Gastrocnemius medialis (tissue), 4 donors: ENCODE measurements at regions not wholly inside any gene's neighbourhood (a gene's known extent, or its start where the extent isn't known, plus 50 kb on each side); places are given as distances from the start of the nearest gene placed in this dataset.

Source experiments
- ATAC-seq, 2 donors: fragments of 150-250 bp; one replicate each; pipeline ENCODE4 v1.9.1; 2016
- DNase-seq, 2 donors: peaks; one replicate each; pipeline ENCODE4 v3.0.0-alpha.2; 2019
- H3K27ac ChIP-seq, 4 donors: fragments of 200-600 bp; sonication (generic); 1 replicate in 1 of 4; 2 replicates in 3 of 4; pipeline ENCODE4 v1.5.1; 2016 to 2018; ENCODE audit warnings: mild to moderate bottlenecking in 2 of 4, moderate library complexity in 1 of 4
- H3K27me3 ChIP-seq, 3 donors: fragments of 200-600 bp; sonication (generic) in 2 of 3; 1 replicate in 1 of 3; 2 replicates in 2 of 3; pipeline versions ENCODE4 v1.5.1 to v1.6.0; 2016 to 2019; ENCODE audit warnings: mild to moderate bottlenecking in 1 of 3, moderate library complexity in 1 of 3
- H3K36me3 ChIP-seq, 2 donors: fragments of 200-600 bp; sonication (generic) in 1 of 2; one replicate each; pipeline ENCODE4 v1.5.1; 2017 to 2018
- H3K4me1 ChIP-seq, 2 donors: fragments of 200-600 bp; sonication (generic) in 1 of 2; one replicate each; pipeline ENCODE4 v1.5.1; 2016 to 2017; ENCODE audit warnings: mild to moderate bottlenecking in 2 of 2
- H3K4me3 ChIP-seq, 4 donors: fragments of 200-600 bp; sonication (generic) in 3 of 4; 1 replicate in 1 of 4; 2 replicates in 3 of 4; pipeline ENCODE4 v1.5.1; 2016 to 2019; ENCODE audit warnings: mild to moderate bottlenecking in 2 of 4
- H3K9me3 ChIP-seq, 3 donors: fragments of 200-600 bp; sonication (generic) in 2 of 3; 1 replicate in 1 of 3; 2 replicates in 2 of 3; pipeline ENCODE4 v1.5.1; 2016 to 2019
- POLR2A ChIP-seq, 2 donors: fragments of 450-650 bp; IDR thresholded peaks; one replicate each; pipeline ENCODE4 v1.6.1; 2017; ENCODE audit warnings: antibody characterized with exemption in 2 of 2, mild to moderate bottlenecking in 2 of 2, moderate library complexity in 2 of 2
- in situ Hi-C, 4 donors: fragments of 200-750 bp; cut with MboI; loops; one replicate each; pipeline versions ENCODE4 v1.15.0 to v1.8.0; 2017; ENCODE audit warnings: low sequenced_read_pairs in 4 of 4
- intact Hi-C: fragments of 100-400 bp; cut with DNase I; formaldehyde crosslinking; loops from one replicate; pipeline ENCODE4 v1.15.1; 2023; ENCODE audit warnings: low total_unique reads
- TF ChIP-seq, protein P1 (sequence below), 5 experiments: fragments of 450-650 bp in 3 of 5; fragments of 200-600 bp in 2 of 5; sonication (generic) in 2 of 5; IDR thresholded peaks in 4 of 5; conservative IDR thresholded peaks in 1 of 5; 1 replicate in 4 of 5; 2 replicates in 1 of 5; pipeline ENCODE4 v1.5.1; 2016 to 2019; ENCODE audit warnings: antibody characterized with exemption in 5 of 5, mild to moderate bottlenecking in 3 of 5, moderate library complexity in 3 of 5

- H3K27ac ChIP-seq = no peak overlapping the region
- no peaks in the 10 kb centered on the region for H3K9me3 ChIP-seq
- TF ChIP-seq, protein P1, sequence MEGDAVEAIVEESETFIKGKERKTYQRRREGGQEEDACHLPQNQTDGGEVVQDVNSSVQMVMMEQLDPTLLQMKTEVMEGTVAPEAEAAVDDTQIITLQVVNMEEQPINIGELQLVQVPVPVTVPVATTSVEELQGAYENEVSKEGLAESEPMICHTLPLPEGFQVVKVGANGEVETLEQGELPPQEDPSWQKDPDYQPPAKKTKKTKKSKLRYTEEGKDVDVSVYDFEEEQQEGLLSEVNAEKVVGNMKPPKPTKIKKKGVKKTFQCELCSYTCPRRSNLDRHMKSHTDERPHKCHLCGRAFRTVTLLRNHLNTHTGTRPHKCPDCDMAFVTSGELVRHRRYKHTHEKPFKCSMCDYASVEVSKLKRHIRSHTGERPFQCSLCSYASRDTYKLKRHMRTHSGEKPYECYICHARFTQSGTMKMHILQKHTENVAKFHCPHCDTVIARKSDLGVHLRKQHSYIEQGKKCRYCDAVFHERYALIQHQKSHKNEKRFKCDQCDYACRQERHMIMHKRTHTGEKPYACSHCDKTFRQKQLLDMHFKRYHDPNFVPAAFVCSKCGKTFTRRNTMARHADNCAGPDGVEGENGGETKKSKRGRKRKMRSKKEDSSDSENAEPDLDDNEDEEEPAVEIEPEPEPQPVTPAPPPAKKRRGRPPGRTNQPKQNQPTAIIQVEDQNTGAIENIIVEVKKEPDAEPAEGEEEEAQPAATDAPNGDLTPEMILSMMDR (IDR thresholded peaks at IDR 0.05 in 4 of 5, conservative IDR thresholded peaks at IDR 0.05 in 1 of 5) = no peak
- TF ChIP-seq POLR2A (IDR thresholded peaks at IDR 0.05) = no peak
- H3K4me3 ChIP-seq = no peak overlapping the region
- ATAC-seq (no peak), DNase-seq (no peak)
- in situ Hi-C loops (no loop called here), intact Hi-C loops (no loop called here)
- no peaks in the 10 kb centered on the region for H3K27me3 ChIP-seq
- no peaks in the 10 kb centered on the region for H3K36me3 ChIP-seq
- H3K4me1 ChIP-seq = no peaks in the 10 kb centered on the region
These were observed 1020.6 kb downstream of the XPNPEP1 start for GRCh38 chr10:108902619-108903285.

- Histone ChIP-seq H3K9me3 (no peaks in the 10 kb centered on the region), H3K27ac (no peak overlapping the region), H3K4me1 (no peaks in the 10 kb centered on the region), H3K4me3 (no peak overlapping the region), H3K27me3 (no peaks in the 10 kb centered on the region), H3K36me3 (no peaks in the 10 kb centered on the region)
- ATAC-seq = no peak
- intact Hi-C loops (no loop called here), in situ Hi-C loops (no loop called here)
- DNase-seq = no peak
- TF ChIP-seq, protein P1 (IDR thresholded peaks at IDR 0.05 in 4 of 5, conservative IDR thresholded peaks at IDR 0.05 in 1 of 5) = no peak
- TF ChIP-seq POLR2A (IDR thresholded peaks at IDR 0.05) = no peak
These were observed 1021.3 kb downstream of the XPNPEP1 start for GRCh38 chr10:108901781-108902618.

DNA sequence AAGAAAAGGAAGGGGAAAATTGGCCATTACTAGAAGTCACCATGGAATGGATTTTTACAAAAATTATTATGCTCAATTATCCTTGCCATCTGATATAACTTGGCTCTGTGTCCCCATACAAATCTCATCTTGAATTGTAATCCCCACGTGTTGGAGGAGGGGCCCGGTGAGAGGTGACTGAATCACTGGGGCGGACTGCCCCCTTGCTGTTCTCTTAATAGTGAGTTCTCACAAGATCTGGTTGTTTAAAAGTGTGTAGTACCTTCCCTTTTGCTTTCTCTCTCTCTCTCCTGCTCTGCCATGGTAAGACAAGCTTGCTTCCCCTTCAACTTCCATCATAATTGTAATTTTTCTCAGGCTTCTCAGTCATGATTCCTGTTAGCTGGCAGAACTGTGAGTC lies 1023.6 kb downstream of the XPNPEP1 start:
- in situ Hi-C loops (no loop called here), intact Hi-C loops (no loop called here)
- Histone ChIP-seq H3K4me3 (no peak overlapping the region), H3K27ac (no peak overlapping the region), H3K9me3 (no peaks in the 10 kb centered on the region), H3K4me1 (no peaks in the 10 kb centered on the region), H3K36me3 (no peaks in the 10 kb centered on the region), H3K27me3 (no peaks in the 10 kb centered on the region)
- DNase-seq (no peak), ATAC-seq (no peak)
- TF ChIP-seq, protein P1 (IDR thresholded peaks at IDR 0.05 in 4 of 5, conservative IDR thresholded peaks at IDR 0.05 in 1 of 5) = no peak
- no peak for TF ChIP-seq POLR2A (IDR thresholded peaks at IDR 0.05)

DNA sequence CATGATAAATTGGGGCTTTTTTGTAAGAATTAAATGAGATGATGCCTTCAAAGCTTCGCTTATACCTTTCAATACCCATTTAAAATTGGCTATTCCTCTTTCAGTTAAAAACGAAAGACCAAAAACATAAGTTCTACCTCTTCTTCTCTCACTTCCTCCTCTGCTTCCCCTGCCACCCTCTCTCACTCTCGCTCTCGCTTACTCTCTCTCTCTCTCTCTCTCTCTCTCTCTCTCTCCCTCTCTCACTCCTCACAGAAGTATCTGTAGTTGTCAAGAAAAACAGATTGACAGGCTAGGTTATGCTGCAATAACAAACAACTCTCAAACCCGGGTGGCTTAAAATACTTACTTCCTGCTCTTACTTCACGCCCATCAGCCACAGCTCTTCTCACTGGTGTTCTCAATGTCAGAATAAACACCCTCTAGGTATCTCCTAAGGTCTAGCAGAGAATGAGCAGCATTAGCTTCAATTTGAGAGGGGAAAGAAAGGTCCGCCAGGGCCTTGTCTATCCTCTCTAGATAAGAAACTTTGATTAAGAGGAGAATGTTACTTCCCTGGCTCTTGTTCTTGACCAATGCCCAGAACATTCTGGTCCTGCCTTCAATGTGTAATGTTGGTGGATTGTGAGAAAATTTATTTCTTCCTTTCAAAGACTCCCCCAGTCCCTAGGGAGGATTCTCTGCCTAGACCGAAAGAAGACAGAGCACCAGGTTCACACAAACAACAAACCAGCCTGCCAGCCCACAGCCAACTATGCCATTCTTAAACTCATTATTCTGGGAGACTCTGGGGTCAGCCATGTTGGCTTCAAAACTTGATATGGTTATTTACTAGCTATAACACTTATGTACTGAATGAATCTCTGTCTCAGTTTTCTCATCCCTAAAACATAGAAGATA lies 1028.7 kb downstream of the XPNPEP1 start:
- in situ Hi-C loops = no loop called here
- no peaks in the 10 kb centered on the region for H3K27me3 ChIP-seq
- intact Hi-C loops = no loop called here
- no peak overlapping the region for H3K4me3 ChIP-seq
- TF ChIP-seq, protein P1 (IDR thresholded peaks at IDR 0.05 in 4 of 5, conservative IDR thresholded peaks at IDR 0.05 in 1 of 5) = no peak
- TF ChIP-seq POLR2A (IDR thresholded peaks at IDR 0.05) = no peak
- ATAC-seq (no peak), DNase-seq (no peak)
- H3K4me1 ChIP-seq = no peaks in the 10 kb centered on the region
- no peak overlapping the region for H3K27ac ChIP-seq
- no peaks in the 10 kb centered on the region for H3K9me3 ChIP-seq
- H3K36me3 ChIP-seq = no peaks in the 10 kb centered on the region
